Activated CD8-positive, alpha-beta memory T cell treated with anti-CD3 and anti-CD28 coated beads, Interleukin-2, amount 50 U/mL, for 24 hours (primary cell): ENCODE measurements at regions not wholly inside any gene's neighbourhood (a gene's known extent, or its start where the extent isn't known, plus 50 kb on each side); places are given as distances from the start of the nearest gene placed in this dataset.
"Not testable (repeated sequence)": the region's sequence is repeated elsewhere in the genome, so short reads cannot be mapped to it uniquely, and the experiment has no call there.

Source experiments
- DNase-seq: peaks from one replicate; pipeline ENCODE4 v3.0.0-alpha.2; 2020; ENCODE audit errors: extremely low read depth

DNA sequence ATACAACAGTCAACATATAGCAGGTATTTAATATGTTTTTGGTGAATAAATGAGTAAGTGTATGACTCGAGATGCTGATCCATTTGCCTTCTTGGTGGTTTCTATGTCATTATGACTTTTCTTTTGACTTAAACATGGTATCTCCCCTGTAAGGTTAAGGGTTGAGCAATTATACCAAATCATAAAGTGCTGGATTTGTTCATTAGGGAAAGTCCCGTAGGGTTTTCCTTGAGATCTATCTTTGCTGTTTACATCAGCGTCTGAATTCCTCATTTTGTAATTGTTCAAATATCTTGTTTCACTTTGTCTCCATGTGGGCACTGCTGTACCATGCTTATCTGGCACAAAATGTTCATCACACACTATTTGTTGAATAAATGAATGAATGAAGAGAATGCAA lies 562.6 kb downstream of the EDEM1 start:
- no peak for DNase-seq

DNA sequence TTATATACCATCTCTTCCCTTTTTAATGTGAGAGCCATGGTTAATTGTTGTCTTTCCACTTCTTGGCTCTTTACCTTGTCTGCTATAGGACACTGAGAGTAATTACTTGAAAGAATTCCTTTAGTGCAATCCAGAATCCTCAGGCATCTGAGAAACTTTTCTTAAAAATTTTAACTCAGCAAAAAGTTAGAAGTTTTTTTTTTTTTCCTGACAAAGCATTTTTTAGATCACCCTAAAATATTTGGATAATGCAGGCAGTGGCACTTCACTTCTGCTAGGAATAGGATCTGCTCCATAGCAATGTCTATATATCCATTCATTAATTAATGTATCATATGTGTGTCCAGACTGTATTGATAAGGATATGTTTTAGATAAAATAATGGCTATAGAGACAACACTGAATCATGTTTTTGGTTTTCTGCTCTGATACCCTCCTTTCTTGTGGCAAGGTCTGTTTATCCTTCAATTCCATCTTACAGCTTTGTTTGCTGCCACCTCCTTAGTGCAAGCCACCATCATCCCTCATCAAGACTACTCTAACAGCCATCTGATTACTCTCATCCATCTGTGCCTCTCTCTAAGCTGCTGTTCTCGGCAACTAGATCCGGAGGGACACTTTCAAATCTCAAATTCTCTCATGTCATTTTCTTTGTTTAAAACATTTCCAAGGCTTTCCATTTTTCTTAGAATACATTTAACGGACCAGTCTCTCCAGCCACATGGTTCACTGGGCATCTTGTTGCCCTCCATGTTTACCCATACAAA lies 563.5 kb downstream of the EDEM1 start:
- no peak for DNase-seq

DNA sequence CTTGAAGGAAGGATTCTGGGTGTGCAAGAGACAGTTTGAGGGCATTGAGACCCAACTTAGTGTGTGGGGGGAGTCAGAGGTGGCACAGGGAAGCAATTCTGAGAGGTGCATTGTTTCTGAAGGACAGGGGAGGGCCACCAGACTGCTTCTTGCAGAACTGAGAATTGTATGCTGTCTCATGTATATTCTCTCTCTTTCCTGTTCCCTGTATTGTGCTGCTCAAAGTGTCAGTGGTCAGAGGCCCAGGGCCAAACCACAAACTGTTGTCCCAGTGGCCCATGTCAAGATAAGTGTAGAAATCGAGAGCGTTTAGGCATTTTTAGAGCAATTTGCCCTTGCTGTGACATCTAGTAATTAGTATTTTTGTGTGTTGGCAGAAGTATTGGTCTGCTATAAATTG lies 567.1 kb downstream of the EDEM1 start:
- DNase-seq: no peak

DNA sequence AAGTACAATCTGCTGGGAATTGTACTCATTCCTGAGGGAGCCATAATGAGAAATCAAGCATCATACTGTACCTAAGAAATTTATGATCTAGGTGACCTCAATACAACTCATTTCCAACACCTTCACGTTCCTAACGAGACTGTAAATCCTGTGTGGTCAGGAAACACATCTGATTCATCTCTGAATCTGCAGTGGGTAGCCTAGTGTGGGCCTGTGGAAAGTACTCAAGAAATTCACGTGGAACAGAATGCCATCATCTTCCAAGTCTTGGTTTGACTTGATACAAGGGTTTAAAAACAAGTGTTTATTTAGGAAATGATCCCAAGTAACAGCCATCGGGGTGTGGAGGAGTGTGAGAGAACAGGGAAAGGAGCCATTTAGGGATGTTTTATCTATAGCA lies 568.9 kb downstream of the EDEM1 start:
- no peak for DNase-seq

DNA sequence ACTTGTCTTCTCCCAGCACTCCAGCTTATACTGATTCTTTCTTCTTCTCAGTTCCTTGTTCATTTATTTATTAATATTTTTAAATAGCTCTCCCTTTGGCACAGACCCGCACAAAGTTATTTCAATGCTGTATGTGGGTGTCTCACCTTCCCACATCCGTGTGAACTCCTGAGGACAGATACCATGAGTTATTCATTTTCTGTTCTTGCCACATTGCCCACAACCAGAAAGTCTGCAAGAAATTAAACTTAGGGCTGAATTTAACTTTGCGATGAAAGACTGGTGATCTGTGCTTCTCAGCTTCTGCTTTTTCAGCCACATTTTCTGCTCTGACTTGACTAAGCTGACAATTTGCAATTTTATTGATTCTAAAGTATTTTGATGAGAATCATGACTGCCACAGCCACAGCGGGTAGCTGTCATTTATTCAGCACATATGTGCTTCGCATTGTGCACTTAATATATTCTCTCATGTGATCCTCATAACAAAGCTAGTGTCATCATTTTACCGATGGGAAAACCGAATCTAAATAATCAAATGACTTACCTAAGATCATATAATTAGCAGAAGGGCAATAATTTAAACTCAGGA lies 569.8 kb downstream of the EDEM1 start:
- DNase-seq: no peak

DNA sequence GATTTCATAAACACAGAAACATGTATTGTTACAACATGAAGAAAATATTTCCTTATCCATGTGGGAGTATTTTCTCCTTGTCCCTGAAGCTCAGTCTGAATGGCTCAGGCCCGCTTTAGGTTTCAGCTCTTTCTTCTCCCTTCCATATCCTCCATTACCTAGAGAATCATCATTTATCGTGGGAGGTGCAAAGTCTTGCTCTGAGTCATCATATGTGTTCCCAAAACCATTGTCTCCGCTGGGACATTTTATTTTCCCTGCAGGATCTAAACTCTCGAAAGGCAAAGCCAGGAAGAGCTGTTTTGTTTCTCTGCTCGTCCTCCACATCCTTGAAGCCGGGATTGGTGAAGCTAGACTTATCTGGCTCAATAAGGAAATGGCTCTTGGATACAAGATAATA lies 571.2 kb downstream of the EDEM1 start:
- DNase-seq: no peak

DNA sequence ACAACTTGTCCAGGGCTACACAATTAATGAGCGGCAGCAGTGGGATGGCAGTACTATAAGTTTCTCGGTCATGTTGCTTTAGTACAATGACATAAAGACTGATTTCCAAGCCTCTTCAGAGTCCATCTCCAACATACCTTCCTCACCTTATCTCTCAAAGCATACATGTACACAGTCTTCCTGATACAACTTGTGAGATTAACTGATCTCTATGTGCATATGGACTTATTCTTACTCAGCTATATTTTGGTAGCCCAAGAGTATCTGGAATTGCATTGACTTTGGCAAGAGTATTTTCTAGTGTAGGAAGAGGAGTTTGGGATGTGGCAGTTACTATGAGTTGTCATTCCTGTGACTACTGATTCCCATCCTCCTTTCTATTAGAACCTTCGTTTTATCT lies 575.0 kb downstream of the EDEM1 start:
- no peak for DNase-seq

DNA sequence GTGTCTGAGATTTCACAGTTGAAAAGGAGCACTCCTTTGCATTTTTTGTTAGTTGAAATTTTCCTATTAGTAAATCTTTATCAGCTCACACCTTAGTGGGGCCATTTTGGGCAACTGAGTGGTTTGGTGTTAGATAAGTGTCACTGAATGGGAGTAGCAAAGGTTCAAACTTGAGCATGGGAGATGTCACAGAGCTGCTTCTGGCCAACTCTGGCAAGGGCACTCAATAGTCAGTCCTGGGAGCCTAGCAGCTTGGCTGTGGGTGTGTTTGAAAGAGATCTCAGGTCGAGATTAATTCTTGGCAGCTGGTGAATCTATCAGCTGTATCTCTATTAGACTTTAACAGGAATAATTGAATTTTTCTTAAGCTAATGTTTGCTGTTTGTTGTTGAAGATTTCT lies 579.3 kb downstream of the EDEM1 start:
- no peak for DNase-seq

DNA sequence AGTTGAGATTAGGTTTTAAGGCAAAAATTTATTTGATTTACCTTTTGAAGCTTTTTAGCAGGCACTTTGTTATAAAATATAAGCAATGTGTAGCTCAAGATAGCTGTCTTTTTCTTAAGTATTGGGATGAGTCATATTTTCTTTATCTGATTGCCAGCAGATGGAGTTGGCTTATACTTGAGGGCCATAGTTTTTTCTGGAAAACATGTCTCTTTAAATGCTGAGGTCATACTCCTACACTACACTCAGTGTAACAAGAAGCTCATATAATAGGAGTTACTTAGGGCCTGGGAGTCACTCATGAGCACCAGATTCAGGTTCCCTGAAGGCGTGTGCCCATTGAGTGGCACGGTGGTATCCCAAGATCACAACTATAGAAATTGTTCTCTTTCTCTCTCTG lies 579.8 kb downstream of the EDEM1 start:
- no peak for DNase-seq

DNA sequence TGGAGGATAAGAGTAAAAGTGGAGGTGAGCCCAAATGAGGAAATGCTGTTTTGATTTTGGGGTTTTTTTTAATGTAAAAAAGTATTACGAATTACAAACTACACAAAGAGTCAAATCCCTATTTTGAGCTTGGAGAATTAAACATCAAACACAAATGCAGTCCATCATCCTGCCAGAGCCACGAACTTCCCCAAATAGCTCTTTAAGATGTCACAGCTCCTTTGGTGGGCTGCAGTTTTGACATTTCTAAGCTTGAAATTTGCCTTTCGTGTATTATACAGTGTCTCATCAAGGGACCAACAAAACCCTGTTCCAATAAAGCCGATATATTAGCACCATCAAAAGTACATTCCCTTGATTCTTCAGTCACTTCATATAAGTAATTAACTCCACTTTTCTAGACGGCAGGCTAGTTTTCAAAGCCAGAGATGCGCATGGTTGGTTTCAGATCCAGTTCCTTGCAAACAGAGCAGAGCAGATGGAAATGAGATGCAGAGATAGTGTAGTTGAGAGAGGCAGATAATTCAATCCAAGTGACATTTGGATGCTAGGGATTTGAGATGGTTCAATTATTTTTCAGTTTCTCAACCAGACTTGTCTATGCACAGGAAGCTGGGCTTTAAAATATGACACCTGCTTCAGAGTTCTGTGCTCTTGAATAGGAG lies 580.9 kb downstream of the EDEM1 start:
- DNase-seq: no peak

DNA sequence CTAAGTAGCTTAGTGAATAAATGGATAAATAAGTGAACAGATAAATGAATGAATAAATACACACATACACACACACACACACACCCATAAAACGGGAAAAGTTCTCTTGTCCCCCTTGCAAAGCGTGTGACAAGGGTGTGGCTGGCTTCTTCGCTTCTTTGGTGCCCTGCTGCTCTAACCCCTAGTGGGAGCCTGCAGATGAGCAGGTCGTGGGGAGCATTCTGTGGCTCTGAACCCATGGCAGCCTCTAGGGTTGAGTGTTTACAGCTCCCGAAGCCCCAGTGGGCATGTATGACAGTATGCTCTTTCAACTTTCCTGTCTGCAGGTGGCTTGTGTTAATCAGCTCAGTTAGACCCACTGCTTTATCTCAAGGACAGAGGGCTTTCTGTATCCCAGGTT lies 582.3 kb downstream of the EDEM1 start:
- no peak for DNase-seq

DNA sequence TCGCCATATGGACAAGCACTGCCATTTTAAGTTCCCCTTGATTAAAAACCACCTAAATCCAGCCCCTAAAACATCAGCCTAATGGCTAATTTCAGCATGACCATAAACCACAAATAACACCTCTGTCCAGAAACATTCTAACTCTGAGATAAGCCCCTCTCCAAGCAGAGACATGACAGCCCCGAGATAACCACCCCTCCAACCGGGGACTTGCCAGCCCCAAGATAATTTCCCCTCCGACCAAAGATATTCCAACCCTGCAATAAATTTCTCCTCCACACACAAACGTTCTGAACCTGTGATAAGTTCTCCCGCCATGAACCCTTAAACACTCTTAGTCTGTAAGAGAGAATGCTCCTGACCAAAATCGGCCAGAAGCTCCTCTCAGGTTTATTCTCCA lies 586.8 kb downstream of the EDEM1 start:
- no peak for DNase-seq

DNA sequence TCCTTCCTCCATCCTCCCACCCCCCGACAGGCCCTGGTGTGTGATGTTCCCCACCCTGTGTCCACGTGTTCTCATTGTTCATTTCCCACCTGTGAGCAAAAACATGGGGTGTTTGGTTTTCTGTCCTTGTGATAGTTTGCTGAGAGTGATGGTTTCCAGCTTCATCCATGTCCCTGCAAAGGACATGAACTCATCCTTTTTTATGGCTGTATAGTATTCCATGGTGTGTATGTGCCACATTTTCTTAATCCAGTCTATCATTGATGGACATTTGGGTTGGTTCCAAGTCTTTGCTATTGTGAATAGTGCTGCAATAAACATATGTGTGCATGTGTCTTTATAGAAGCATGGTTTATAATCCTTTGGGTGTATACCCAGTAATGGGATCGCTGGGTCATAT lies 587.6 kb downstream of the EDEM1 start:
- not testable (repeated sequence) for DNase-seq

DNA sequence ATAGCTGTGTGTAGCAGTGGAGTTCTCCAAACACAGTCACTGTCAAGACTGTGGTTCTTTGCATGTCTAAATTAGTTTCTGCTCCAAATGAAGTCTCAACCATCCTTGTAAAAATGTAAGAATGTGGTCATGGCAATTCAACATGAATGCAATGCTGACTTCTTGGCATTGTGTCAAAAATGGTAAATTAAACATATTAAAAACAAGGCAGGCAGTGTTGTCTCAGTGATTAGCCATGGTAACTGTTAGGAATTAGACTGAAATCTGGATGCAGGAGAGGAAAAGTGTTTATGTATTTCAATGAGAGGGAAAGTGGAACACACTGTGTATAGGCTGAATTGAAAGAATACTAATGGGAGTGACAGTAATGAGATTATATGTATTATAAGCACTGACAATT lies 597.2 kb downstream of the EDEM1 start:
- no peak for DNase-seq

DNA sequence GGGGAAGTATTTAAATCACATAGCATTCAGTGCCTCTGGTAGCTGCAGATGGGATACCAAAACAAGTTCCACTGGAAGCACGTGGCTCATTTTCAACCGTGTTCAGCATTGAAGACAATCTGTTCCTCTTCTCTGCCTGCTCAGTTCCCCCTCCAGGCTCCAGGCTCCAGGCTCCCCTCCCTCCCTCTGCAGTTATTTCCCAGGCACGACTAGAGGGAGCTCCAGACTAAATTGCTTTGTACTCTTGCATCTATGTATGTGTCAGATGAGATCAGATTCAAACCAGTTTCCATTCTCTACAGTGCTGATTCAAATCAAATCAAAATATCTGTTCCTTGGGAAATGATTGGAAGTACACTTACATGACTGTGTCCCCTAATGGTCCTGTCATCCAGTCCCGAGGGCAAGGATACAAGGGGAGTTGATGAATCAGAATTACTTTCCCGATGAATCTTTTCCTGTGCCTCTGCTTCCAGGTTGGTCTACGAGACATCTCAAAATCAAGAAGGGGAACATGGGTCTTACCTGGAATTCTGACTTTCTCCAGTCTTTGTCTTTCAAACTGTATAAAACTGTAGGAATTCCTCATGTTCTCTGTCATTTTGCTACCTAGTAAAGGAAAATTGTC lies 600.5 kb downstream of the EDEM1 start:
- DNase-seq: no peak

DNA sequence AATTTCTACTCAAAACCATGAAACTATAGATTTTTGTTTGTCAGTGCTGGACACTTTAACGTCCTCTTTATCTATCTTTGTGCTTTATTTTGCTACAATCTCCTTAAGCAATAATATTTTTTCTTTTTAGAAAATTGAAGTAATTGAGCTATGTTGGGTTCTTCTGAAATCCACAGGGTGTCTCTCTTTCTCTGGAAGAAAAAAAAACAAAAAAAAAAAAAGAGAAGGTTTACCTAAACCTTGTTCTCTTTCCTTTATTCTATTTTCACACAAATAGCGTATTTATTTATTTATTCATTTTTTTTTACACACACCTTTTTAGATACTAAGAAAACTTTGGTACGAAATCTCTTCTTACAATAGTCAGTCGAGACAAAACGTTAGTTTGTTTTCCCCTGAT lies 601.0 kb downstream of the EDEM1 start:
- no peak for DNase-seq

DNA sequence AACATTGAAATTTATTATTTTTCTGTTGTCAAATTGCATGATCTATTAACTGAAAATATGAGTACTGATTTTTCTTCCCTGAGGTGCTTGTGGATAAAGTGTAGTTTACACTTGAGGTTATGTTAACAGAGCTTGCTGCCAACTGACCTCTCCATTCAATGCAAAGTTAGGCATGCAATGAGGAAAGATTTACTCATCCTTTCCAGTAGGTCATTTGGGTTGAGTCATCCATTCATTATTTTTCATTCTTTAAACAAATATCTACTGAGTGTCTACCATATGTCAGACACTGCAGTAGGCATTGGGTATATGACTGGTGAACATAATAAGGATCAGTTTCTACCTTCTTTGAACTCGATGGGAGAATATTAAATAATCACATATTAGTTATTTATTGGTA lies 604.1 kb downstream of the EDEM1 start:
- DNase-seq: no peak

DNA sequence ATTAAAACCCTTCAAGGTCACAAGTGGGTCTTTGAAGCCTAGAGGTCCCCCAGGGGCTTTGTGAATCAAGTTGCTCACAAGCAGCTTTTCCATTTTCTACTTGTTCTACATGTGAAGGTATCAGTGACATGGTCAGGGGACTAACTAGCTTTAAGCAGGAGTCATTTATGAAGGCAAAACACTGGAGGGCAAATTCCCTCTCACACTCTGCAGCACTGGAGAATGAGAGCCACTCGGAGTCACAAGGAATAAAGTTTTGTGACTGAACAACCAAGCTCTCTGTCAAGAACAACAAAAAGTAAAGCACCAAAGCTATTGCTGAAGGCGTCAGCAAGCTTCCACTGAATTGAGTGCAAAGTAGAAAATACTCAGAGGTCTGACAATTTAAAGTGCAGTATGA lies 609.0 kb downstream of the EDEM1 start:
- DNase-seq: no peak

DNA sequence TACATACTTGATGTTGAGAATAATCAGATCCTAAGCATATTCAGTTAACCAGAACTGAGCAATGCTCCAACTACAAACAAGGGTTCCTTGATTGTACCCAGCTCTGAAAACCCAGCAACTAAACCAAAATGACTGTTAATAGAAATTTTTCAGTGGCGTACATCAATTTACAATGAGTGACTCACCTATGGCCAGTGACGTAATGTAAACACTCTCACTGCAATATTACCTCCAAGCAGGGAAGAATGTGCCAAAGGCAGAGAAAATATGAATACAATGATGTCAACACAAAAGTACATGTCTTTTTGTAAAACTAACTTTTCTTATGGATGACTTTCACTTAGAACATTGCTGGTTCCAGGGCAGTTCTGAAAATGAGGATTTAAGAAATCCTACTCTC lies 611.3 kb downstream of the EDEM1 start:
- no peak for DNase-seq

DNA sequence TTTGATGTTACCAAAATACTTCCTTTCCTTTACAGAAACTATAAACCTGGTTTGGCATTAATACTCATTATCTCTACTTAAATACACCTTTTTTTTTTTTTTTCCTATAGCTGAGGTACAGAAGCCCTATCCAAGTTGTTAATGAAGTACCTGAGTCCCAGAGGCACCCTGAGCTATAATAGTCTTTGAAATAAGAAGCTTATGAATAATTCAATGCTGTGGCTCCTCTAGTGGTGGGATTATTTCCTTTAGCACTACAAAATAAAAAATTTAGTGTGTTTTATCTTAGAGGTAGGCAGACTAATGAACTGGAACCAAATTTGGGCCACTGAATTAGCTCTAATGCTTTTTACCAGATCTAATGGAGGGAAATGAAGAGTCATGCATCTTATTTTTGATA lies 611.9 kb downstream of the EDEM1 start:
- DNase-seq: no peak

DNA sequence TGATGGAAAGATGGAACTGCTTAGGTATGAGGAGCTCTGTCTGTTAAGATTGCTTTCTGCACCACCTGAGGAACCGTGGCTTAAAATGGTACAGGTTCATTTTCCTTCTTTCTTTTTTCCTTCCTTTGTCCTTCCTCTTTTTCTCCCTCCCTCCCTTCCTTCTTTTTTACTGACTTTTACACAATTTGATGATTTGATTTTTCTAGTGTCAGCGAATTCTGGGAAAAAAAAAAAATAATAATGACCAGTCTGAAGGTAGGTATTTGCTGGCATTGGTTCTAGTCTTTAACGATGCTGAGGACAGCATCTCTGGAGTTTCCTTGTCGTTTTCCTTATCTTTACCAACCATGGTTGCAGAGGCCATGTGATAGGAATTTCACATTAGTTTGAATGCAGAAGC lies 613.5 kb downstream of the EDEM1 start:
- DNase-seq: no peak

DNA sequence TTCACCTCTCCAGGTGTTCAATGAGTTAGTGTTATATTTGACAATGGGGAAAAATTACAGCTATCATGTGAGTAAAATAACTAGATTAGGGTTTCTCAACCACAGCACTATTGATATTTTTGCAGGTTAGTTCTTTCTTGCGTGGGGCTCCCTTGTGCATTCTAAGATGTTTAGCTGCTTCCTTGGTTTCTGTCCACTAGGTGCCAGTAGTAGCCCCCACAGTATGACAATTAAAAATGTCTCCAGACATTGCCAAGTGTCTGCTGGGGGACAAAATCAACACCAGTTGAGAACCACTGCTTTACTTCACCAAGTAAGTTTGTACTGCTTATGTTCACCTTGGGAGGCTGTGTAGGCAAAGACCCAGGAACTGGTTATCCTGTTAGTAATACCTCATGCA lies 618.7 kb downstream of the EDEM1 start:
- no peak for DNase-seq
